Hepatocyte (in vitro differentiated cells): ENCODE measurements at regions not wholly inside any gene's neighbourhood (a gene's known extent, or its start where the extent isn't known, plus 50 kb on each side); places are given as distances from the start of the nearest gene placed in this dataset.

ENCODE experiments used
- DNase-seq: peaks from one replicate; pipeline ENCODE4 v3.0.0-alpha.2; 2016; ENCODE audit warnings: low spot score
- H2AFZ ChIP-seq: fragments of 200-600 bp; sonication (generic); 2 replicates; pipeline ENCODE4 v1.6.0; 2016; ENCODE audit warnings: antibody characterized with exemption, mild to moderate bottlenecking
- H3K27ac ChIP-seq: fragments of 200-600 bp; sonication (generic); 2 replicates; pipeline ENCODE4 v1.5.1; 2016; ENCODE audit warnings: mild to moderate bottlenecking
- H3K27me3 ChIP-seq: fragments of 200-600 bp; sonication (generic); 2 replicates; pipeline ENCODE4 v1.6.1; 2016
- H3K36me3 ChIP-seq: fragments of 200-600 bp; sonication (generic); replicated peaks from 2 replicates; pipeline ENCODE4 v1.5.1; 2016; ENCODE audit warnings: low read depth; ENCODE audit not compliant: insufficient read depth
- H3K4me1 ChIP-seq: fragments of 200-600 bp; sonication (generic); 2 replicates; pipeline ENCODE4 v1.5.1; 2016; ENCODE audit warnings: mild to moderate bottlenecking, moderate library complexity; ENCODE audit not compliant: insufficient read depth
- H3K4me2 ChIP-seq: fragments of 200-600 bp; sonication (generic); 2 replicates; pipeline ENCODE4 v1.6.0; 2016
- H3K4me3 ChIP-seq: fragments of 200-600 bp; sonication (generic); 2 replicates; pipeline ENCODE4 v1.5.1; 2016; ENCODE audit warnings: mild to moderate bottlenecking
- H3K79me2 ChIP-seq: fragments of 200-600 bp; sonication (generic); 2 replicates; pipeline ENCODE4 v1.6.0; 2017; ENCODE audit warnings: mild to moderate bottlenecking
- H3K9me2 ChIP-seq: fragments of 200-600 bp; sonication (generic); replicated peaks from 2 replicates; pipeline ENCODE4 v1.6.0; 2017; ENCODE audit warnings: mild to moderate bottlenecking; ENCODE audit not compliant: insufficient read depth
- H3K9me3 ChIP-seq: fragments of 200-600 bp; sonication (generic); 2 replicates; pipeline ENCODE4 v1.5.1; 2016; ENCODE audit warnings: low read depth, mild to moderate bottlenecking
- H4K20me1 ChIP-seq: fragments of 200-600 bp; sonication (generic); 2 replicates; pipeline ENCODE4 v1.6.0; 2016; ENCODE audit warnings: mild to moderate bottlenecking; ENCODE audit not compliant: insufficient read depth, poor library complexity, severe bottlenecking
- EZH2 ChIP-seq: fragments of 200-600 bp; sonication (generic); IDR thresholded peaks from 2 replicates; pipeline ENCODE4 v1.6.1; 2016; ENCODE audit warnings: antibody characterized with exemption, mild to moderate bottlenecking, borderline replicate concordance
- EZH2phosphoT487 ChIP-seq: fragments of 200-600 bp; sonication (generic); IDR thresholded peaks from one replicate; pipeline ENCODE4 v1.6.1; 2018; ENCODE audit warnings: antibody characterized with exemption, mild to moderate bottlenecking, low read depth, moderate library complexity; ENCODE audit not compliant: unreplicated experiment, severe bottlenecking
- WGBS: methylation state at CpG from one replicate; pipeline ENCODE4 v1.1.6; 2016; ENCODE audit warnings: low lambda C conversion rate; ENCODE audit errors: missing lambda C conversion rate; 5-methylcytosine and 5-hydroxymethylcytosine counted together
- TF ChIP-seq, protein P1 (sequence below): fragments of 200-600 bp; sonication (generic); IDR thresholded peaks from 2 replicates; pipeline ENCODE4 v1.5.1; 2016; ENCODE audit warnings: antibody characterized with exemption, mild to moderate bottlenecking; ENCODE audit not compliant: poor library complexity

- DNase-seq: no peak
- Histone ChIP-seq H3K36me3 (no peaks in the 10 kb centered on the region), H3K4me1 (no peaks in the 10 kb centered on the region), H3K27ac (no peak overlapping the region), H3K4me3 (no peak overlapping the region), H3K27me3 (no peaks in the 10 kb centered on the region), H2AFZ (no peak overlapping the region), H4K20me1 (no peaks in the 10 kb centered on the region), H3K9me2 (no peaks in the 10 kb centered on the region), H3K9me3 (no peaks in the 10 kb centered on the region), H3K4me2 (no peak overlapping the region), H3K79me2 (no peaks in the 10 kb centered on the region)
- TF ChIP-seq, protein P1, sequence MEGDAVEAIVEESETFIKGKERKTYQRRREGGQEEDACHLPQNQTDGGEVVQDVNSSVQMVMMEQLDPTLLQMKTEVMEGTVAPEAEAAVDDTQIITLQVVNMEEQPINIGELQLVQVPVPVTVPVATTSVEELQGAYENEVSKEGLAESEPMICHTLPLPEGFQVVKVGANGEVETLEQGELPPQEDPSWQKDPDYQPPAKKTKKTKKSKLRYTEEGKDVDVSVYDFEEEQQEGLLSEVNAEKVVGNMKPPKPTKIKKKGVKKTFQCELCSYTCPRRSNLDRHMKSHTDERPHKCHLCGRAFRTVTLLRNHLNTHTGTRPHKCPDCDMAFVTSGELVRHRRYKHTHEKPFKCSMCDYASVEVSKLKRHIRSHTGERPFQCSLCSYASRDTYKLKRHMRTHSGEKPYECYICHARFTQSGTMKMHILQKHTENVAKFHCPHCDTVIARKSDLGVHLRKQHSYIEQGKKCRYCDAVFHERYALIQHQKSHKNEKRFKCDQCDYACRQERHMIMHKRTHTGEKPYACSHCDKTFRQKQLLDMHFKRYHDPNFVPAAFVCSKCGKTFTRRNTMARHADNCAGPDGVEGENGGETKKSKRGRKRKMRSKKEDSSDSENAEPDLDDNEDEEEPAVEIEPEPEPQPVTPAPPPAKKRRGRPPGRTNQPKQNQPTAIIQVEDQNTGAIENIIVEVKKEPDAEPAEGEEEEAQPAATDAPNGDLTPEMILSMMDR: no peak
- no peak for TF ChIP-seq EZH2
- TF ChIP-seq EZH2phosphoT487: no peak
- 95% methylated on average over 1 of the region's 1 CpG for WGBS
These were observed 84.5 kb downstream of the JRKL start for GRCh38 chr11:96474263-96474662.

GRCh38 chr11:96481204-96481603 lies 91.4 kb downstream of the JRKL start:
- no peak overlapping the region for H3K4me3 ChIP-seq
- 71% methylated on average over 1 of the region's 1 CpG for WGBS
- no peaks in the 10 kb centered on the region for H3K4me1 ChIP-seq
- TF ChIP-seq EZH2 (no peak), EZH2phosphoT487 (no peak)
- TF ChIP-seq, protein P1: no peak
- H3K27ac ChIP-seq: no peak overlapping the region
- H2AFZ ChIP-seq: no peak overlapping the region
- no peaks in the 10 kb centered on the region for H3K9me3 ChIP-seq
- H3K4me2 ChIP-seq: no peak overlapping the region
- H3K36me3 ChIP-seq: no peaks in the 10 kb centered on the region
- H3K79me2 ChIP-seq: no peaks in the 10 kb centered on the region
- no peaks in the 10 kb centered on the region for H3K27me3 ChIP-seq
- no peaks in the 10 kb centered on the region for H4K20me1 ChIP-seq
- DNase-seq: no peak
- no peaks in the 10 kb centered on the region for H3K9me2 ChIP-seq

- 76% methylated on average over 1 of the region's 1 CpG for WGBS
- Histone ChIP-seq H3K4me2 (no peak overlapping the region), H3K27ac (no peak overlapping the region), H3K4me3 (no peak overlapping the region), H3K36me3 (no peaks in the 10 kb centered on the region), H3K79me2 (no peaks in the 10 kb centered on the region), H4K20me1 (no peaks in the 10 kb centered on the region), H2AFZ (no peak overlapping the region), H3K9me2 (no peaks in the 10 kb centered on the region), H3K4me1 (no peaks in the 10 kb centered on the region), H3K9me3 (no peaks in the 10 kb centered on the region), H3K27me3 (no peaks in the 10 kb centered on the region)
- no peak for DNase-seq
- TF ChIP-seq, protein P1: no peak
- TF ChIP-seq EZH2: no peak
These were observed 92.0 kb downstream of the JRKL start for GRCh38 chr11:96481771-96482170.

DNA sequence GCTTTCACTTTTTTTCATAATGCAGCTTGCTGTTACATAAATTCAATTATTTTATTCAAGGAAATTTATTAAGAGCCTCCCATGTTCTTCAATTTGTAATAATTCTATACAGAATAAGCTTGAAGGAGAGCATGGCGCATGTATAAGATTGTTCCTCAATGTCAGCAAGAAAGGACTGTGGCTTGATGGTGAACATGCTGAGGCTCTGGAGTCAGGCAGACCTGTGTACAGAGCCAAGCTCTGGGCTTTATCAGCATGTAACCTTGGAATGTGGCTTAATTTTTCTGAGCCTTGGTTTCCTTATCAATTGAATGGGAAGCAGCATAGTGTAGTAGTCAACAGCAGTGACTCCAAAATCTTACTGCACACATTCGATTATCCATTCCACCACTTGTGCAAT lies 92.4 kb downstream of the JRKL start:
- Histone ChIP-seq H3K9me3 (no peaks in the 10 kb centered on the region), H3K27ac (no peak overlapping the region), H4K20me1 (no peaks in the 10 kb centered on the region), H3K4me1 (peaks cover 4% of the 10 kb centered on the region), H3K4me2 (no peak overlapping the region), H3K27me3 (no peaks in the 10 kb centered on the region), H3K4me3 (no peak overlapping the region), H3K79me2 (no peaks in the 10 kb centered on the region), H2AFZ (no peak overlapping the region), H3K36me3 (no peaks in the 10 kb centered on the region), H3K9me2 (no peaks in the 10 kb centered on the region)
- no peak for TF ChIP-seq EZH2phosphoT487
- TF ChIP-seq, protein P1: no peak
- TF ChIP-seq EZH2: no peak
- no peak for DNase-seq
- WGBS: 92% methylated on average over 2 of the region's 2 CpGs
